Spleen (tissue), 7 donors: ENCODE measurements at regions not wholly inside any gene's neighbourhood (a gene's known extent, or its start where the extent isn't known, plus 50 kb on each side); places are given as distances from the start of the nearest gene placed in this dataset.

ENCODE experiments used
- POLR2A ChIP-seq, 3 donors: fragments of 450-650 bp; IDR thresholded peaks; one replicate each; pipeline ENCODE4 v1.5.1; 2017; ENCODE audit warnings: antibody characterized with exemption in 3 of 3, mild to moderate bottlenecking in 1 of 3
- TF ChIP-seq, protein P1 (sequence below), 11 experiments: fragments of 200-600 bp in 7 of 11; fragments of 450-650 bp in 4 of 11; sonication (generic) in 4 of 11; IDR thresholded peaks in 8 of 11; conservative IDR thresholded peaks in 3 of 11; 1 replicate in 7 of 11; 2 replicates in 4 of 11; pipeline versions ENCODE4 v1.4.0 to v1.8.0; 2016 to 2021; ENCODE audit warnings: antibody characterized with exemption in 11 of 11, inconsistent platforms in 4 of 11, mild to moderate bottlenecking in 1 of 11
- donor health status: DM: no; HTN: no; CAD: no; lungs with moderate emphysema.
- donor health status: DM: no; HTN: no; CAD: no.
- donor health status: DM: no; HTN: no; CAD: no.

DNA sequence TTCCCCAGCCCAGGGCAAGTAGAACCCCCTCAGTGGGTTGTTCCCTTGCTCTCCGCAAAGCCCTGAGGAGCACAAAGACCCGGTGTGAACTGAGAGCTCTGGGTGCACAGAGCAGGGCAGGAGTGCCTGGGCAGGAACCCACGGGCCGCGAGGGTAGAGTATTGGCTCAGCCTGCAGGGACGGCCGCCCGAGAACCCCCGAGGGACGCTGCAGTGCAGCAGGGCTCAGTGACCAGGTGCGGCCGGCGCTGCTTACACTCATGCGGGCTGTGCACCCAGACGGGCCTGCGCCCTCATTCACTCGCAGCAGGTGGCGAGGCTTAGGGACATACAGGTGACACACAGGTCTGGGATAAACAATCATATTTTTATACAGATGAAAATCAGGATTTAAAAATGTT, 51.9 kb upstream of the PDE10A start:
- TF ChIP-seq, protein P1, sequence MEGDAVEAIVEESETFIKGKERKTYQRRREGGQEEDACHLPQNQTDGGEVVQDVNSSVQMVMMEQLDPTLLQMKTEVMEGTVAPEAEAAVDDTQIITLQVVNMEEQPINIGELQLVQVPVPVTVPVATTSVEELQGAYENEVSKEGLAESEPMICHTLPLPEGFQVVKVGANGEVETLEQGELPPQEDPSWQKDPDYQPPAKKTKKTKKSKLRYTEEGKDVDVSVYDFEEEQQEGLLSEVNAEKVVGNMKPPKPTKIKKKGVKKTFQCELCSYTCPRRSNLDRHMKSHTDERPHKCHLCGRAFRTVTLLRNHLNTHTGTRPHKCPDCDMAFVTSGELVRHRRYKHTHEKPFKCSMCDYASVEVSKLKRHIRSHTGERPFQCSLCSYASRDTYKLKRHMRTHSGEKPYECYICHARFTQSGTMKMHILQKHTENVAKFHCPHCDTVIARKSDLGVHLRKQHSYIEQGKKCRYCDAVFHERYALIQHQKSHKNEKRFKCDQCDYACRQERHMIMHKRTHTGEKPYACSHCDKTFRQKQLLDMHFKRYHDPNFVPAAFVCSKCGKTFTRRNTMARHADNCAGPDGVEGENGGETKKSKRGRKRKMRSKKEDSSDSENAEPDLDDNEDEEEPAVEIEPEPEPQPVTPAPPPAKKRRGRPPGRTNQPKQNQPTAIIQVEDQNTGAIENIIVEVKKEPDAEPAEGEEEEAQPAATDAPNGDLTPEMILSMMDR (IDR thresholded peaks at IDR 0.05 in 8 of 11, conservative IDR thresholded peaks at IDR 0.05 in 3 of 11) = no peak
- TF ChIP-seq POLR2A (IDR thresholded peaks at IDR 0.05) = no peak
